Right lobe of liver (tissue), 4 donors: ENCODE measurements at regions not wholly inside any gene's neighbourhood (a gene's known extent, or its start where the extent isn't known, plus 50 kb on each side); places are given as distances from the start of the nearest gene placed in this dataset.

Source experiments
- POLR2A ChIP-seq: fragments of 450-650 bp; IDR thresholded peaks from one replicate; pipeline ENCODE4 v1.6.1; 2017; ENCODE audit warnings: antibody characterized with exemption, mild to moderate bottlenecking
- TF ChIP-seq, protein P1 (sequence below), 4 donors: fragments of 200-600 bp in 3 of 4; fragments of 450-650 bp in 1 of 4; IDR thresholded peaks; one replicate each; pipeline versions ENCODE4 v1.5.1 to v1.8.0; 2016 to 2022; ENCODE audit warnings: antibody characterized with exemption in 4 of 4, mild to moderate bottlenecking in 2 of 4
- donor health status: DM: no; HTN: no; CAD: no.
- donor health status: DM: no; HTN: no; CAD: no.
- donor health status: DM: no; HTN: yes; CAD: no.

DNA sequence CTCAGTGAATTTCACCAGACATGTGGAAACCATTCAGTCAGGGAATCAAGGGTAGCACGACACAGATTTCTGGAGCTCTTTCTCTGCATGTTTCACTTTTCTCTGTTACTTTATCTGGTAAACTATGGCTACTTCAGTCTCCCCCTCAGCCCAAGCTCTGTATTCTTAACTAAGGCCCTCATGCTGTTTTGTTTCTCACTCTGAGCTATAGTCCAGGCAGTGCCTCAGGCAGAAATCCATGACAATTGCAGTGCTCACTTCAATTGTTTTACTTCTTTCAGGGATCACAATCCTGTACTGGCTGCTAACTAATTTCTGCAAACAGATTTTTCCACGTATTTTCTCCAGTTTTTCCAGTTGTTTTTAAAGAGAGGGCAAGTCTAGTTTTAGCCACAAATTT, 1599.9 kb upstream of the LRRTM3 start:
- no peak for TF ChIP-seq POLR2A
- TF ChIP-seq, protein P1, sequence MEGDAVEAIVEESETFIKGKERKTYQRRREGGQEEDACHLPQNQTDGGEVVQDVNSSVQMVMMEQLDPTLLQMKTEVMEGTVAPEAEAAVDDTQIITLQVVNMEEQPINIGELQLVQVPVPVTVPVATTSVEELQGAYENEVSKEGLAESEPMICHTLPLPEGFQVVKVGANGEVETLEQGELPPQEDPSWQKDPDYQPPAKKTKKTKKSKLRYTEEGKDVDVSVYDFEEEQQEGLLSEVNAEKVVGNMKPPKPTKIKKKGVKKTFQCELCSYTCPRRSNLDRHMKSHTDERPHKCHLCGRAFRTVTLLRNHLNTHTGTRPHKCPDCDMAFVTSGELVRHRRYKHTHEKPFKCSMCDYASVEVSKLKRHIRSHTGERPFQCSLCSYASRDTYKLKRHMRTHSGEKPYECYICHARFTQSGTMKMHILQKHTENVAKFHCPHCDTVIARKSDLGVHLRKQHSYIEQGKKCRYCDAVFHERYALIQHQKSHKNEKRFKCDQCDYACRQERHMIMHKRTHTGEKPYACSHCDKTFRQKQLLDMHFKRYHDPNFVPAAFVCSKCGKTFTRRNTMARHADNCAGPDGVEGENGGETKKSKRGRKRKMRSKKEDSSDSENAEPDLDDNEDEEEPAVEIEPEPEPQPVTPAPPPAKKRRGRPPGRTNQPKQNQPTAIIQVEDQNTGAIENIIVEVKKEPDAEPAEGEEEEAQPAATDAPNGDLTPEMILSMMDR (IDR thresholded peaks at IDR 0.05) = no peak
